ENCODE measurements at regions not wholly inside any gene's neighbourhood (a gene's known extent, or its start where the extent isn't known, plus 50 kb on each side); places are given as distances from the start of the nearest gene placed in this dataset.

- no peak overlapping the region for H3K27ac ChIP-seq (ENCODE audit: low read length)
- no peaks in the 10 kb centered on the region for H3K27me3 ChIP-seq (ENCODE audit: insufficient read depth, low read depth, low read length)
- no peaks in the 10 kb centered on the region for H3K9me3 ChIP-seq (ENCODE audit: low read length)
- no peaks in the 10 kb centered on the region for H3K79me2 ChIP-seq (replicated peaks; ENCODE audit: insufficient read depth, low read length)
- no peak overlapping the region for H3K4me2 ChIP-seq (ENCODE audit: low read length)
- TF ChIP-seq EP300 (conservative IDR thresholded peaks at IDR 0.05; ENCODE audit: poor library complexity, severe bottlenecking) (no peak), CTCF (IDR thresholded peaks at IDR 0.05; ENCODE audit: poor library complexity, severe bottlenecking) (no peak), MXI1 (conservative IDR thresholded peaks at IDR 0.05; ENCODE audit: poor library complexity, severe bottlenecking) (no peak), TAF1 (IDR thresholded peaks at IDR 0.05; ENCODE audit: low read depth) (no peak), RAD21 (conservative IDR thresholded peaks at IDR 0.05) (no peak), POLR2AphosphoS5 (IDR thresholded peaks at IDR 0.05) (no peak), SMC3 (conservative IDR thresholded peaks at IDR 0.05; ENCODE audit: poor library complexity) (no peak), EZH2 (IDR thresholded peaks at IDR 0.05; ENCODE audit: borderline replicate concordance, insufficient read depth, low read length, poor library complexity, severe bottlenecking) (no peak), REST (IDR thresholded peaks at IDR 0.05; ENCODE audit: borderline replicate concordance) (no peak)
- no peak overlapping the region for H3K4me3 ChIP-seq (ENCODE audit: low read length)
- no peaks in the 10 kb centered on the region for H4K20me1 ChIP-seq (ENCODE audit: insufficient read depth)
- H2AFZ ChIP-seq (ENCODE audit: low read depth, low read length): no peak overlapping the region
- no peaks in the 10 kb centered on the region for H3K9me2 ChIP-seq (ENCODE audit: insufficient read depth, low read length)
- peaks cover 3% of the 10 kb centered on the region for H3F3A ChIP-seq (ENCODE audit: insufficient read depth, low read length, poor library complexity, severe bottlenecking)
- H3K9ac ChIP-seq (ENCODE audit: low read length): no peak overlapping the region
- H3K36me3 ChIP-seq (ENCODE audit: insufficient read depth, low read length): no peaks in the 10 kb centered on the region
These were observed 180.0 kb downstream of the SPATA31D1 start for GRCh38 chr9:82168585-82168984.

- Histone ChIP-seq H3K79me2 (replicated peaks; ENCODE audit: insufficient read depth, low read length) (no peaks in the 10 kb centered on the region), H3K9ac (ENCODE audit: low read length) (no peak overlapping the region), H3K4me3 (ENCODE audit: low read length) (no peak overlapping the region), H3K27me3 (ENCODE audit: insufficient read depth, low read depth, low read length) (no peaks in the 10 kb centered on the region), H2AFZ (ENCODE audit: low read depth, low read length) (no peak overlapping the region), H3K9me2 (ENCODE audit: insufficient read depth, low read length) (no peaks in the 10 kb centered on the region), H3K27ac (ENCODE audit: low read length) (no peak overlapping the region), H4K20me1 (ENCODE audit: insufficient read depth) (no peaks in the 10 kb centered on the region), H3F3A (ENCODE audit: insufficient read depth, low read length, poor library complexity, severe bottlenecking) (peaks cover 3% of the 10 kb centered on the region), H3K36me3 (ENCODE audit: insufficient read depth, low read length) (no peaks in the 10 kb centered on the region), H3K9me3 (ENCODE audit: low read length) (no peaks in the 10 kb centered on the region), H3K4me2 (ENCODE audit: low read length) (no peak overlapping the region)
- TF ChIP-seq RAD21 (conservative IDR thresholded peaks at IDR 0.05) (no peak), MXI1 (conservative IDR thresholded peaks at IDR 0.05; ENCODE audit: poor library complexity, severe bottlenecking) (no peak), EP300 (conservative IDR thresholded peaks at IDR 0.05; ENCODE audit: poor library complexity, severe bottlenecking) (no peak), SMC3 (conservative IDR thresholded peaks at IDR 0.05; ENCODE audit: poor library complexity) (no peak), POLR2AphosphoS5 (IDR thresholded peaks at IDR 0.05) (no peak), REST (IDR thresholded peaks at IDR 0.05; ENCODE audit: borderline replicate concordance) (no peak), CTCF (IDR thresholded peaks at IDR 0.05; ENCODE audit: poor library complexity, severe bottlenecking) (no peak), TAF1 (IDR thresholded peaks at IDR 0.05; ENCODE audit: low read depth) (no peak), EZH2 (IDR thresholded peaks at IDR 0.05; ENCODE audit: borderline replicate concordance, insufficient read depth, low read length, poor library complexity, severe bottlenecking) (no peak)
These were observed 182.3 kb downstream of the SPATA31D1 start for GRCh38 chr9:82170866-82171265.
